ENCODE measurements at regions not wholly inside any gene's neighbourhood (a gene's known extent, or its start where the extent isn't known, plus 50 kb on each side); places are given as distances from the start of the nearest gene placed in this dataset.

DNA sequence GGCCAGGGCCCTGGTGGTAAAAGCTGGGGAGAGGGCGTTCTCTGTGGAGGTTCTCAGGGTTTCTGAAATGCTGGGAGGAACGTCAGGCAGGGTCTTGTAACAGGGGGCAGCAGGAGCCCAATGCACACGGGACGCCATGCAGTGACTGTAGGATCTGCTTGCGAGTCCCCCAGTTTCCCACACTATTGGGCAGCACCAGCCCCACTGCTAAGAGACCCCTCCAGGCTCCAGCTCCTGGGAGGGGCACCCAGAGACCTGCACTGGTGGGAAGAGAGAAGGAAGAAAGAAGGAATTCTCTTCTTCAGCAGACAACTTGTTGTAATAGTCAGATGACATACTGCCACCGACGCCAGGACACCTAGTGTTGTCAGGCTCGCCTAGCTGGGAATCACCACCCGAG, 55.2 kb upstream of the RNF7 start:
- TF ChIP-seq, protein P1, sequence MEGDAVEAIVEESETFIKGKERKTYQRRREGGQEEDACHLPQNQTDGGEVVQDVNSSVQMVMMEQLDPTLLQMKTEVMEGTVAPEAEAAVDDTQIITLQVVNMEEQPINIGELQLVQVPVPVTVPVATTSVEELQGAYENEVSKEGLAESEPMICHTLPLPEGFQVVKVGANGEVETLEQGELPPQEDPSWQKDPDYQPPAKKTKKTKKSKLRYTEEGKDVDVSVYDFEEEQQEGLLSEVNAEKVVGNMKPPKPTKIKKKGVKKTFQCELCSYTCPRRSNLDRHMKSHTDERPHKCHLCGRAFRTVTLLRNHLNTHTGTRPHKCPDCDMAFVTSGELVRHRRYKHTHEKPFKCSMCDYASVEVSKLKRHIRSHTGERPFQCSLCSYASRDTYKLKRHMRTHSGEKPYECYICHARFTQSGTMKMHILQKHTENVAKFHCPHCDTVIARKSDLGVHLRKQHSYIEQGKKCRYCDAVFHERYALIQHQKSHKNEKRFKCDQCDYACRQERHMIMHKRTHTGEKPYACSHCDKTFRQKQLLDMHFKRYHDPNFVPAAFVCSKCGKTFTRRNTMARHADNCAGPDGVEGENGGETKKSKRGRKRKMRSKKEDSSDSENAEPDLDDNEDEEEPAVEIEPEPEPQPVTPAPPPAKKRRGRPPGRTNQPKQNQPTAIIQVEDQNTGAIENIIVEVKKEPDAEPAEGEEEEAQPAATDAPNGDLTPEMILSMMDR (IDR thresholded peaks at IDR 0.05), result no peak
- Mint-ChIP-seq H3K9me3 (no peaks in the 10 kb centered on the region), H3K4me3 (no peak overlapping the region), H3K36me3 (ENCODE audit: low read depth) (no peaks in the 10 kb centered on the region), H3K27ac (no peak overlapping the region), H3K4me1 (peaks cover 22% of the 10 kb centered on the region), H3K27me3 (no peaks in the 10 kb centered on the region)
- POLR2A ChIA-PET, result no interaction called here
- ATAC-seq (ENCODE audit: low read depth) (no peak), DNase-seq (no peak)
- intact Hi-C loops (cut with micrococcal nuclease), result no loop called here
- CTCF ChIA-PET, result no interaction called here

DNA sequence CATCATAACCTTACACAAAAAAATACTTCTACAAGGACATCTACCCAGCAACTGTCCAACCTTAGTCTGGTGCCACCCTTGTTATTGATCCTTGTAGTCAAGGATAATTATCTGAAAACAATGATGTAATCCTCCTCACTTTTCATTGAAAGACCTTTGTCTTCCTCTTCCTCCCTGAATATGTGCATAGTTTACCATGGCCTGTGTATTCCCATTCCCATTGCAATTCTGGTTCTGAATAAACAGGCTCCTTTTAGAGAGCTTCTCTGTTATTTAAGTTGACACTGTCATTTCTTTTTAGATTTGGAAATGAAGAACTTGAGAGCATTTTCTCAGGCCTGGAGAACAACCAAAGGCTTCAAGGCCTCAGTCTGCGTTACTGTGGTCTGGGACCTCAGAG, 53.3 kb upstream of the RNF7 start:
- Mint-ChIP-seq H3K27me3 (no peaks in the 10 kb centered on the region), H3K4me1 (peaks cover 21% of the 10 kb centered on the region), H3K27ac (no peak overlapping the region), H3K9me3 (no peaks in the 10 kb centered on the region), H3K36me3 (ENCODE audit: low read depth) (no peaks in the 10 kb centered on the region), H3K4me3 (no peak overlapping the region)
- ChIA-PET POLR2A (no interaction called here), CTCF (no interaction called here)
- intact Hi-C loops (cut with micrococcal nuclease), result no loop called here
- ATAC-seq (ENCODE audit: low read depth), result no peak
- TF ChIP-seq, protein P1 (IDR thresholded peaks at IDR 0.05), result no peak
- DNase-seq, result no peak

DNA sequence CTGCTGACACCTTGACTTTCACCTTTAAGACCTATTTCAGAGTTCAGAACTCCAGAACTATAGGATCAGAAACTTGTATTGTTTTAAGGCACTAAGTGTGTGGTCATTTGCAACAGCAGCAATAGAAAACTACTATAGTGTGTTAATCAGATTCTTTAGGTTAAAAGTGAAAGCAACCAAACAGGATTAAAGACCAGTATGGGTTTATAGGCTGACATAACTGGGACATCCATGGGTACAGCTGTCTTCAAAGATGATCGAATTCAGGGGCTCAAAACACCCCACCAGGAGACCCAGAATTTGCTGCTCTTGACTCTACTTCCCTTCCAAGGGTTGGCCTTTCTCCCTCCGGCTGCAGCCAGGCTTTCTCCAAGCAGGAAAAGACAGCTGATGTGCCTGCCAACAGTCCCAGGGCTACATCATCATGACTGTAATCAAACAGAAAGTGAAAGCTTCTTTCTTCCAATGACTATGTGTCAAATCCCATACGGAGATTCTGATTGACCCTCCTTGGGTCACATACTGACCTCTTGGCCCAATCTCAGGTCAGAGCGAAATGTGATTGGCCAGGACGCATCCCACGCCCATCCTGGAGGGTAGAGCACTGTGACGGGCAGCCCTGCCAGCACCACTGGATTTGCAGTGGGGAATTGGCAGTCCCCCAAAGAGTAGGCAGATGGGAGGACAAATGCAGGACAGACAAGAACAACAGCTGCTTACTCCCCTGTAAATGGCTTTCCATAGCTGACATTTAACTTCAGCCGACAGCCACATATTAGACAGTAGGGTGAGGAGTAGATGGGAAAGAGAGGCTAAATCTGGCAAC, 51.4 kb upstream of the RNF7 start:
- no peak for ATAC-seq (ENCODE audit: low read depth)
- intact Hi-C loops (cut with micrococcal nuclease), result no loop called here
- POLR2A ChIA-PET, result no interaction called here
- Mint-ChIP-seq H3K4me1 (peaks cover 22% of the 10 kb centered on the region), H3K27ac (peak overlapping the region; percentile 2), H3K36me3 (ENCODE audit: low read depth) (no peaks in the 10 kb centered on the region), H3K4me3 (peak overlapping the region; percentile 80), H3K27me3 (no peaks in the 10 kb centered on the region), H3K9me3 (no peaks in the 10 kb centered on the region)
- TF ChIP-seq, protein P1 (IDR thresholded peaks at IDR 0.05), result no peak
- CTCF ChIA-PET, result no interaction called here
- DNase-seq, result no peak

Measured in activated B cell treated with CpG ODN at 0.5 μM for 24 hours (primary cell).